Neuronal stem cell (in vitro differentiated cells): ENCODE measurements at regions not wholly inside any gene's neighbourhood (a gene's known extent, or its start where the extent isn't known, plus 50 kb on each side); places are given as distances from the start of the nearest gene placed in this dataset.
A peak's percentile ranks its signal among the peaks of the same experiment; 100 is the strongest.

Experiments used
- DNase-seq: peaks from one replicate; pipeline ENCODE4 v3.0.0-alpha.2; 2013; ENCODE audit warnings: low spot score
- H2AFZ ChIP-seq: one replicate; pipeline ENCODE4 v1.6.1; 2013; ENCODE audit warnings: mild to moderate bottlenecking, low read length, inconsistent platforms
- H2AK5ac ChIP-seq: 2 replicates; pipeline ENCODE4 v1.6.1; 2013; ENCODE audit warnings: low read depth, mild to moderate bottlenecking, inconsistent platforms, low read length, moderate library complexity, mixed read lengths
- H2BK120ac ChIP-seq: 2 replicates; pipeline ENCODE4 v1.6.1; 2013; ENCODE audit warnings: low read depth, mild to moderate bottlenecking, inconsistent platforms, low read length, moderate library complexity, mixed read lengths
- H2BK12ac ChIP-seq: one replicate; pipeline ENCODE4 v1.6.1; 2013; ENCODE audit warnings: low read length, inconsistent platforms
- H2BK15ac ChIP-seq: 2 replicates; pipeline ENCODE4 v1.6.1; 2013; ENCODE audit warnings: mild to moderate bottlenecking, low read length, inconsistent platforms, mixed read lengths
- H2BK5ac ChIP-seq: one replicate; pipeline ENCODE4 v1.6.1; 2013; ENCODE audit warnings: inconsistent platforms, mild to moderate bottlenecking, low read length, moderate library complexity
- H3K14ac ChIP-seq: one replicate; pipeline ENCODE4 v1.6.1; 2013; ENCODE audit warnings: low read length, inconsistent platforms
- H3K18ac ChIP-seq: 2 replicates; pipeline ENCODE4 v1.6.1; 2013; ENCODE audit warnings: low read length, inconsistent platforms
- H3K23ac ChIP-seq: 2 replicates; pipeline ENCODE4 v1.6.1; 2013; ENCODE audit warnings: low read depth, mild to moderate bottlenecking, mixed read lengths, low read length, inconsistent platforms; ENCODE audit not compliant: poor library complexity
- H3K27ac ChIP-seq: replicated peaks from 3 replicates; pipeline ENCODE4 v1.5.1; 2013; ENCODE audit warnings: low read length, inconsistent platforms
- H3K27me3 ChIP-seq, 3 experiments: 2 replicates each; pipeline ENCODE4 v1.6.1; 2013; ENCODE audit warnings: low read length in 3 of 3, mild to moderate bottlenecking in 2 of 3, inconsistent platforms in 1 of 3, low read depth in 1 of 3, mixed read lengths in 1 of 3, moderate library complexity in 1 of 3; ENCODE audit not compliant: control insufficient read depth in 3 of 3, insufficient read depth in 3 of 3
- H3K36me3 ChIP-seq, 2 donors: replicated peaks in 1 of 2; 2 replicates each; pipeline ENCODE4 v1.6.1; 2013; ENCODE audit warnings: low read length in 2 of 2; ENCODE audit not compliant: control insufficient read depth in 2 of 2, insufficient read depth in 2 of 2
- H3K4ac ChIP-seq: 2 replicates; pipeline ENCODE4 v1.6.1; 2013; ENCODE audit warnings: inconsistent platforms, mild to moderate bottlenecking, low read length, moderate library complexity
- H3K4me1 ChIP-seq, 2 donors: 1 replicate in 1 of 2; 2 replicates in 1 of 2; pipeline ENCODE4 v1.6.1; 2013; ENCODE audit warnings: low read length in 2 of 2, low read depth in 1 of 2; ENCODE audit not compliant: control insufficient read depth in 2 of 2, insufficient read depth in 1 of 2
- H3K4me2 ChIP-seq: one replicate; pipeline ENCODE4 v1.6.1; 2013; ENCODE audit warnings: mild to moderate bottlenecking, low read length, inconsistent platforms; ENCODE audit not compliant: insufficient read depth, poor library complexity, severe bottlenecking
- H3K4me3 ChIP-seq, 2 donors: 2 replicates each; pipeline ENCODE4 v1.5.1; 2013; ENCODE audit warnings: low read length in 2 of 2, mild to moderate bottlenecking in 2 of 2, inconsistent platforms in 1 of 2, moderate library complexity in 1 of 2
- H3K79me1 ChIP-seq: one replicate; pipeline ENCODE4 v1.6.1; 2013; ENCODE audit warnings: low read depth, mild to moderate bottlenecking, inconsistent platforms, low read length, moderate library complexity
- H3K9ac ChIP-seq: one replicate; pipeline ENCODE4 v1.6.1; 2013; ENCODE audit warnings: mild to moderate bottlenecking, low read depth, low read length, inconsistent platforms; ENCODE audit not compliant: poor library complexity
- H3K9me3 ChIP-seq, 2 donors: replicated peaks in 1 of 2; 2 replicates each; pipeline versions ENCODE3 to v1.6.1; 2013; ENCODE audit warnings: low read length in 2 of 2, mild to moderate bottlenecking in 2 of 2, inconsistent platforms in 1 of 2, low read depth in 1 of 2, mixed read lengths in 1 of 2, moderate library complexity in 1 of 2; ENCODE audit not compliant: control insufficient read depth in 2 of 2, insufficient read depth in 1 of 2
- H4K8ac ChIP-seq: one replicate; pipeline ENCODE4 v1.6.1; 2013; ENCODE audit warnings: low read depth, mild to moderate bottlenecking, inconsistent platforms, low read length, moderate library complexity
- H4K91ac ChIP-seq: one replicate; pipeline ENCODE4 v1.6.1; 2013; ENCODE audit warnings: low read length, low read depth, mild to moderate bottlenecking, inconsistent platforms; ENCODE audit not compliant: poor library complexity
- WGBS, 2 donors: extraction: QIAGEN DNeasy Blood & Tissue Kit; methylation state at CpG; one replicate each; pipeline ENCODE4 v1.1.7; 2013; ENCODE audit warnings: missing lambda C conversion rate in 2 of 2, mixed read lengths in 1 of 2; ENCODE audit not compliant: insufficient read length in 2 of 2, insufficient replicate concordance in 1 of 2; ENCODE audit errors: extremely low coverage in 2 of 2; 5-methylcytosine and 5-hydroxymethylcytosine counted together

DNA sequence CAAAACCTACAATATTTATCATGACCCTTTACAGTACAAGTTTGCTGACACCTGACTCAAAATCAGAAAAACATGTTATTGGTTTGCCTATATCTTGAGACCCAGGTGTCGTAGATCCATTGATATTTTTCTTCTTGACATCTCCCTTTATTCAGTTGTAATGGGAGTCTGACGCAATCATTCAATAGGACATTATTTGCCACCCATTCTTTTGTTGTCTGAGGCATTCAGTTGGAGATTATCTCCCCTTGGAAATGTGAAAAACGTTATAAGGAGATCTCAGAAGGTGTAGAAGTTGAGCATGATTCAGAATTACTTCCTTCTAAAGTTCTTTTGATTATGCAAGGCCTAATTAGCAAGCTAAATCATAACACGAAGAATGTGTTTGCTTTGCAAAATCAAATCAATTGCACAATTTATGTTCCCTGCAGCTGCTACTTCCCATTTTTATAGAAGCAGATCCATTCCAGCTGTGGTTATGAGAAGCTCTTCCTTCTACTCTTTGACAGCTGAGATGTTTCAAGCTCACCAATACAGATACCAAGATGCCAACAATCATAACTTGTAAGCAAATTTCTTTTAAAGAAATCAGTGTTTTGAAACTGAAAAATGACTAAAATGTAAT lies 228.2 kb upstream of the SYT1 start:
- no peak overlapping the region for H2AFZ ChIP-seq
- no peak overlapping the region for H2BK120ac ChIP-seq
- no peak overlapping the region for H3K4ac ChIP-seq
- H2AK5ac ChIP-seq: no peak overlapping the region
- no peak overlapping the region for H3K9ac ChIP-seq
- no peak overlapping the region for H3K27ac ChIP-seq
- H2BK15ac ChIP-seq: no peak overlapping the region
- H3K4me3 ChIP-seq: no peak overlapping the region
- no peak overlapping the region for H2BK12ac ChIP-seq
- peaks cover 0 to under 1% of the 10 kb centered on the region in 2 donors for H3K9me3 ChIP-seq
- no peak overlapping the region for H3K4me2 ChIP-seq
- H4K91ac ChIP-seq: no peak overlapping the region
- no peak overlapping the region for H3K18ac ChIP-seq
- no peak overlapping the region for H3K14ac ChIP-seq
- no peaks in the 10 kb centered on the region for H3K79me1 ChIP-seq
- H3K27me3 ChIP-seq: no peaks in the 10 kb centered on the region
- no peak overlapping the region for H2BK5ac ChIP-seq
- H3K23ac ChIP-seq: no peak overlapping the region
- no CpG with 5 or more reads among the region's 4 CpGs for WGBS, 2 donors
- H4K8ac ChIP-seq: no peak overlapping the region
- no peak for DNase-seq
- H3K36me3 ChIP-seq: no peaks in the 10 kb centered on the region
- peaks cover 0 to 2% of the 10 kb centered on the region in 2 donors for H3K4me1 ChIP-seq

DNA sequence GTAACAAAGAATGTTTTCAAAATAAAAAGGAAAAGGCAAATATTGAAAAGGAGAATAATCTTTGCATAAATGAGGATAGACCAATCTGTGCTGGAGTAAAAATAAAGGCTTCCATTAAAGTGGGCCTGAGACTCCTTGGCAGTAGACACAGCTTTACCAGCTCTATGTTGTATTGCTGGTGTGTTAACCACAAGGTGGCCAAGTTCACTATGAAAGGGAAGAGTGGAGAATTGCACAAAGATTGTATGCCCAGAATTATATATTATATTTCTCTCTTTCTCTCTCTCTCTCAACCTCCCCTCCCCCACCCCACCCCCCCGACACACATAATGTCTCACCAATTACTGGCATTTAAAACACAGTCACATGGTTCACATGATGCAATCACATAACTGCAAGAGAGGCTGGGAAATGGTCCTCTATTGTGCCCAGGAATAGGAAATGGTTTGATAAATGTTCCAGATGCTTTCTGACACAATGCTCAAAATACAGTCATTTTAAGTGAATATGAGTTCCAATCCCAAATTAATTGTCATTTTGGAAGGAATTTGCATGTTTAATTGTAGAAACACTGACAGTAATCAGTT lies 222.6 kb upstream of the SYT1 start:
- Histone ChIP-seq H2BK5ac (no peak overlapping the region), H3K27ac (no peak overlapping the region), H2AFZ (no peak overlapping the region), H3K36me3 (no peaks in the 10 kb centered on the region), H3K9ac (no peak overlapping the region), H4K8ac (no peak overlapping the region), H2BK12ac (no peak overlapping the region), H3K4me1 (no peaks in the 10 kb centered on the region), H3K14ac (no peak overlapping the region), H3K9me3 (no peaks in the 10 kb centered on the region), H2AK5ac (no peak overlapping the region), H3K18ac (no peak overlapping the region), H3K4me2 (no peak overlapping the region), H3K4ac (no peak overlapping the region), H2BK15ac (no peak overlapping the region), H3K4me3 (no peak overlapping the region), H2BK120ac (no peak overlapping the region), H3K23ac (no peak overlapping the region), H3K79me1 (no peaks in the 10 kb centered on the region), H3K27me3 (no peaks in the 10 kb centered on the region), H4K91ac (no peak overlapping the region)
- no peak for DNase-seq
- no CpG with 5 or more reads among the region's 1 CpG for WGBS, 2 donors

DNA sequence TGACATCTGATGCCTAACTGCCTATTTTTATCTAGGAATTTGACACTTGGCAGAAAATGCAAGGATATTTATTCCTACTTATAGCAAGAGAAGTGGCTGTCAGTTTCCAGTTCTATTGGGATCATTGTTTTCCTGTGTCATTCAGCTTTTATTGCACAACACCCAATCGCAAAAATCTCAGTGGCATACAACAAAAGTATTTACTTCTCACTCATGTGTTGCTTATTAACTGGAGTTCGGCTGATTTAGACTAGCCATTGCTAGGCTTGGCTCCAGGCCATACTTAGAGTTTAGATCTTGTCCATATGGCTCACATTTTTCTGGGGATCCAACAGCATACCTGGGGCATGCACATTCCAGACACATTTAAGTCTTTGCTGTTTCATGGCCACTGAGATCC lies 218.6 kb upstream of the SYT1 start:
- H2BK12ac ChIP-seq: no peak overlapping the region
- no peak overlapping the region for H2BK15ac ChIP-seq
- no peak overlapping the region for H3K4me2 ChIP-seq
- no peaks in the 10 kb centered on the region for H3K9me3 ChIP-seq
- H3K4ac ChIP-seq: no peak overlapping the region
- H3K27ac ChIP-seq: no peak overlapping the region
- no peaks in the 10 kb centered on the region for H3K27me3 ChIP-seq
- no peak overlapping the region for H2AK5ac ChIP-seq
- H3K9ac ChIP-seq: no peak overlapping the region
- H3K36me3 ChIP-seq: no peaks in the 10 kb centered on the region
- no peaks in the 10 kb centered on the region for H3K79me1 ChIP-seq
- no peak overlapping the region for H4K8ac ChIP-seq
- H4K91ac ChIP-seq: no peak overlapping the region
- WGBS, 2 donors: no CpG with 5 or more reads among the region's 2 CpGs
- no peak overlapping the region for H3K4me3 ChIP-seq
- no peak overlapping the region for H3K14ac ChIP-seq
- H2AFZ ChIP-seq: no peak overlapping the region
- H3K18ac ChIP-seq: no peak overlapping the region
- DNase-seq: no peak
- no peak overlapping the region for H2BK5ac ChIP-seq
- no peaks in the 10 kb centered on the region for H3K4me1 ChIP-seq
- H3K23ac ChIP-seq: no peak overlapping the region
- no peak overlapping the region for H2BK120ac ChIP-seq

- Histone ChIP-seq H2BK15ac (no peak overlapping the region), H2BK120ac (no peak overlapping the region), H4K91ac (no peak overlapping the region), H3K18ac (no peak overlapping the region), H2AFZ (no peak overlapping the region), H3K23ac (no peak overlapping the region), H3K36me3 (no peaks in the 10 kb centered on the region), H3K4me3 (no peak overlapping the region), H3K4ac (no peak overlapping the region), H2AK5ac (no peak overlapping the region), H3K79me1 (no peaks in the 10 kb centered on the region), H2BK12ac (no peak overlapping the region), H3K14ac (no peak overlapping the region), H3K4me1 (no peaks in the 10 kb centered on the region), H4K8ac (no peak overlapping the region), H3K4me2 (no peak overlapping the region), H3K27ac (peak overlapping the region; percentile 54), H3K27me3 (no peaks in the 10 kb centered on the region), H3K9ac (no peak overlapping the region), H2BK5ac (no peak overlapping the region), H3K9me3 (no peaks in the 10 kb centered on the region)
- DNase-seq: no peak
These were observed 212.8 kb upstream of the SYT1 start for GRCh38 chr12:78651755-78652154.
